ENCODE measurements at regions not wholly inside any gene's neighbourhood (a gene's known extent, or its start where the extent isn't known, plus 50 kb on each side); places are given as distances from the start of the nearest gene placed in this dataset.

DNA sequence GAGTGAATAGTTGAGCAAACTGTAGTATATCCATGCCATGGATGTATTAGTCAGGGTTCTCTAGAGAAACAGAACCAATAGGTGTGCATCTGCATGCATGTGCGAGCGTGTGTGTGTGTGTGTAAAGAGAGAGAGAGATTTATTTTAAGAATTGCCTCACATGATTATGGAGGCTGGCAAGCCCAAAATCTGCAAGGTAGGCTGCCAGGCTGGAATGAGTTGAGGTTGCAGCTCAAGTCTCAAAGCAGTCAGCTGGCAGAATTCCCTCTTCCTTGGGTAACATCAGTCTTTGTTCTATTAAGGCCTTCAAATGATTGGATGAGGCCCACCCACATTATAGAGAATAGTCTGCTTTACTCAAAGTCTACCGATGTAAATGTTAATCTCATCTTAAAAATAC lies 187.8 kb downstream of the ANAPC1 start:
- Histone ChIP-seq H3K4me2 (ENCODE audit: insufficient read depth, low read length) (no peak overlapping the region), H3K9ac (ENCODE audit: low read depth, low read length) (no peak overlapping the region), H3K79me2 (ENCODE audit: insufficient read depth, low read length) (peaks cover 3% of the 10 kb centered on the region; the same call in 1 of the 2 replicates), H3K9me3 (ENCODE audit: insufficient read depth, low read length, severe bottlenecking) (no peaks in the 10 kb centered on the region), H3K36me3 (ENCODE audit: insufficient read depth, low read length) (no peaks in the 10 kb centered on the region), H3K4me3 (ENCODE audit: low read depth in 1 of 2, low read length in 2 of 2) (no peak overlapping the region), H3K4me1 (ENCODE audit: insufficient read depth, low read length) (peaks cover 53% of the 10 kb centered on the region), H4K20me1 (ENCODE audit: insufficient read depth, low read length) (no peaks in the 10 kb centered on the region), H2AFZ (ENCODE audit: low read depth, low read length) (no peak overlapping the region), H3K27me3 (ENCODE audit: insufficient read depth, low read length, poor library complexity) (no peaks in the 10 kb centered on the region), H3K27ac (ENCODE audit: low read length) (no peak overlapping the region; the same call in 1 of the 2 replicates)
- ATAC-seq (ENCODE audit: insufficient read depth, low read depth) = no peak
- DNase-seq = no peak
- TF ChIP-seq, protein P1, sequence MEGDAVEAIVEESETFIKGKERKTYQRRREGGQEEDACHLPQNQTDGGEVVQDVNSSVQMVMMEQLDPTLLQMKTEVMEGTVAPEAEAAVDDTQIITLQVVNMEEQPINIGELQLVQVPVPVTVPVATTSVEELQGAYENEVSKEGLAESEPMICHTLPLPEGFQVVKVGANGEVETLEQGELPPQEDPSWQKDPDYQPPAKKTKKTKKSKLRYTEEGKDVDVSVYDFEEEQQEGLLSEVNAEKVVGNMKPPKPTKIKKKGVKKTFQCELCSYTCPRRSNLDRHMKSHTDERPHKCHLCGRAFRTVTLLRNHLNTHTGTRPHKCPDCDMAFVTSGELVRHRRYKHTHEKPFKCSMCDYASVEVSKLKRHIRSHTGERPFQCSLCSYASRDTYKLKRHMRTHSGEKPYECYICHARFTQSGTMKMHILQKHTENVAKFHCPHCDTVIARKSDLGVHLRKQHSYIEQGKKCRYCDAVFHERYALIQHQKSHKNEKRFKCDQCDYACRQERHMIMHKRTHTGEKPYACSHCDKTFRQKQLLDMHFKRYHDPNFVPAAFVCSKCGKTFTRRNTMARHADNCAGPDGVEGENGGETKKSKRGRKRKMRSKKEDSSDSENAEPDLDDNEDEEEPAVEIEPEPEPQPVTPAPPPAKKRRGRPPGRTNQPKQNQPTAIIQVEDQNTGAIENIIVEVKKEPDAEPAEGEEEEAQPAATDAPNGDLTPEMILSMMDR (IDR thresholded peaks at IDR 0.05; ENCODE audit: borderline replicate concordance, extremely low read depth, low read length, poor library complexity, severe bottlenecking) = no peak
- TF ChIP-seq EZH2 (IDR thresholded peaks at IDR 0.05; ENCODE audit: borderline replicate concordance, low read depth, low read length, severe bottlenecking) = no peak

DNA sequence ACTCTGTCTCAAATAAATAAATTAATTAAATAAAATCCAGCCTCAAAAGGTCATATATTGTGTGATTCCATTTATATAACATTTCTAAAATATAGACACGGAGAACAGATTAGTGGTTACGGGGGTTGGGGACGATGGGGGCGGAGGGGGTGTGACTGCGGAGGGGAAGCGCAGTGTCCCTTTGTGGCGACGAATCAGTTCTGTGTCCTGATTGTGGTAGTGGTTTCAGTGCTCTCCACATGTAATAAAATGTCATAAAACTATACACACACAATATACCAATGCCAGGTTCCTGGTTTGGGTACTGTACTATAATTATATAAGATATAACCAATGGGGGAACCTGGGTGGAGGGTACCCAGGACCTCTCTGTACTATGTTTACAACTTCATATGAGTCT lies 186.4 kb downstream of the ANAPC1 start:
- Histone ChIP-seq H3K27ac (ENCODE audit: low read length) (0 out of 2 replicates have a peak overlapping the region, but pooled peaks have one; percentile 97), H3K4me2 (ENCODE audit: insufficient read depth, low read length) (no peak overlapping the region), H4K20me1 (ENCODE audit: insufficient read depth, low read length) (no peaks in the 10 kb centered on the region), H3K79me2 (ENCODE audit: insufficient read depth, low read length) (peaks cover 13% of the 10 kb centered on the region), H3K9me3 (ENCODE audit: insufficient read depth, low read length, severe bottlenecking) (no peaks in the 10 kb centered on the region), H3K27me3 (ENCODE audit: insufficient read depth, low read length, poor library complexity) (no peaks in the 10 kb centered on the region), H3K4me1 (ENCODE audit: insufficient read depth, low read length) (peaks cover 58% of the 10 kb centered on the region), H3K36me3 (ENCODE audit: insufficient read depth, low read length) (no peaks in the 10 kb centered on the region), H2AFZ (ENCODE audit: low read depth, low read length) (no peak overlapping the region), H3K4me3 (ENCODE audit: low read depth in 1 of 2, low read length in 2 of 2) (no peak overlapping the region), H3K9ac (ENCODE audit: low read depth, low read length) (no peak overlapping the region)
- no peak for TF ChIP-seq EZH2 (IDR thresholded peaks at IDR 0.05; ENCODE audit: borderline replicate concordance, low read depth, low read length, severe bottlenecking)
- TF ChIP-seq, protein P1 (IDR thresholded peaks at IDR 0.05; ENCODE audit: borderline replicate concordance, extremely low read depth, low read length, poor library complexity, severe bottlenecking) = no peak
- ATAC-seq (ENCODE audit: insufficient read depth, low read depth) (no peak), DNase-seq (no peak)

DNA sequence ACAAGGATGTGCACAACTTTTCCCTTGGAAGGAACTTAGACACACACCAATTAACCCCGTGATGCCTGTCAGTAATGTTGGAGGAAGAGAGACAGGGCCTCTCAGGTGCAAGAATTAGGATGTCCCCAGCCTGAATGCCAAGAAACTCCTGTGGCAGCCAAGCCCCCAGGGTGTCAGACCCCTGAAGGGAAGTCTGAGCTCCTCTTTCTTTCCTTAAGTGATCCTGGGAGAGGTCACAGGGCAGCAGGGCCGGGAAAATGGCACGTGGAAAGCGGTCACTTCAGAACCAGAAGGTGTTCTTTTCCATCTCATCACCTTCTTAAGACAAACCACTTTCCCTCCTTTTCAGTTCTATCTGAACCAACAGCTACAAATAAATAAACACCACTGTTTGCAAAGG lies 185.9 kb downstream of the ANAPC1 start:
- Histone ChIP-seq H3K4me1 (ENCODE audit: insufficient read depth, low read length) (peaks cover 63% of the 10 kb centered on the region), H3K79me2 (ENCODE audit: insufficient read depth, low read length) (peaks cover 13% of the 10 kb centered on the region), H3K9ac (ENCODE audit: low read depth, low read length) (peak overlapping the region; percentile 47; the same call in 1 of the 2 replicates), H2AFZ (ENCODE audit: low read depth, low read length) (no peak overlapping the region), H3K27me3 (ENCODE audit: insufficient read depth, low read length, poor library complexity) (no peaks in the 10 kb centered on the region), H3K4me2 (ENCODE audit: insufficient read depth, low read length) (no peak overlapping the region; the same call in 1 of the 2 replicates), H3K9me3 (ENCODE audit: insufficient read depth, low read length, severe bottlenecking) (no peaks in the 10 kb centered on the region), H3K4me3 (ENCODE audit: low read depth in 1 of 2, low read length in 2 of 2) (no peak overlapping the region), H3K27ac (ENCODE audit: low read length) (peak overlapping the region; percentile 97), H3K36me3 (ENCODE audit: insufficient read depth, low read length) (no peaks in the 10 kb centered on the region), H4K20me1 (ENCODE audit: insufficient read depth, low read length) (no peaks in the 10 kb centered on the region)
- TF ChIP-seq EZH2 (IDR thresholded peaks at IDR 0.05; ENCODE audit: borderline replicate concordance, low read depth, low read length, severe bottlenecking) = no peak
- TF ChIP-seq, protein P1 (IDR thresholded peaks at IDR 0.05; ENCODE audit: borderline replicate concordance, extremely low read depth, low read length, poor library complexity, severe bottlenecking) = no peak
- ATAC-seq (ENCODE audit: insufficient read depth, low read depth) (no peak), DNase-seq (no peak)
